Body of pancreas (tissue), 4 donors: ENCODE measurements at regions not wholly inside any gene's neighbourhood (a gene's known extent, or its start where the extent isn't known, plus 50 kb on each side); places are given as distances from the start of the nearest gene placed in this dataset.

Experiments
- ATAC-seq: fragments of 150-250 bp; one replicate; pipeline ENCODE4 v1.9.1; 2016
- DNase-seq, 4 donors: peaks; one replicate each; pipeline ENCODE4 v3.0.0-alpha.2; 2019
- H3K27ac ChIP-seq, 4 donors: fragments of 200-600 bp; sonication (generic); 1 replicate in 3 of 4; 2 replicates in 1 of 4; pipeline versions ENCODE4 v1.5.1 to v1.6.1; 2016 to 2019; ENCODE audit warnings: mild to moderate bottlenecking in 1 of 4, mixed read lengths in 1 of 4, moderate library complexity in 1 of 4
- H3K27me3 ChIP-seq, 2 donors: fragments of 200-600 bp; sonication (generic); one replicate each; pipeline ENCODE4 v1.6.0; 2016; ENCODE audit warnings: mild to moderate bottlenecking in 1 of 2
- H3K36me3 ChIP-seq, 2 donors: fragments of 200-600 bp; sonication (generic); replicated peaks in 1 of 2; 2 replicates each; pipeline ENCODE4 v1.5.1; 2016; ENCODE audit warnings: low read depth in 2 of 2; ENCODE audit not compliant: insufficient read depth in 1 of 2
- H3K4me1 ChIP-seq: fragments of 200-600 bp; sonication (generic); one replicate; pipeline ENCODE4 v1.6.0; 2016
- H3K4me3 ChIP-seq, 2 donors: fragments of 200-600 bp; sonication (generic); 1 replicate in 1 of 2; 2 replicates in 1 of 2; pipeline ENCODE4 v1.5.1; 2016 to 2019
- H3K9me3 ChIP-seq, 3 donors: fragments of 200-600 bp; sonication (generic); 1 replicate in 2 of 3; 2 replicates in 1 of 3; pipeline ENCODE4 v1.5.1; 2016
- POLR2A ChIP-seq, 3 donors: fragments of 450-650 bp; IDR thresholded peaks; one replicate each; pipeline ENCODE4 v1.6.1; 2016; ENCODE audit warnings: antibody characterized with exemption in 3 of 3, mild to moderate bottlenecking in 2 of 3
- WGBS, 2 donors: methylation state at CpG; one replicate each; pipeline ENCODE4 v1.1.5; 2017; 5-methylcytosine and 5-hydroxymethylcytosine counted together
- intact Hi-C: fragments of 100-400 bp; cut with DNase I; formaldehyde crosslinking; loops from one replicate; pipeline ENCODE4 v1.15.1; 2023
- TF ChIP-seq, protein P1 (sequence below), 7 experiments: fragments of 450-650 bp in 4 of 7; fragments of 200-600 bp in 3 of 7; sonication (generic) in 3 of 7; IDR thresholded peaks; one replicate each; pipeline ENCODE4 v1.5.1; 2016 to 2019; ENCODE audit warnings: antibody characterized with exemption in 7 of 7

DNA sequence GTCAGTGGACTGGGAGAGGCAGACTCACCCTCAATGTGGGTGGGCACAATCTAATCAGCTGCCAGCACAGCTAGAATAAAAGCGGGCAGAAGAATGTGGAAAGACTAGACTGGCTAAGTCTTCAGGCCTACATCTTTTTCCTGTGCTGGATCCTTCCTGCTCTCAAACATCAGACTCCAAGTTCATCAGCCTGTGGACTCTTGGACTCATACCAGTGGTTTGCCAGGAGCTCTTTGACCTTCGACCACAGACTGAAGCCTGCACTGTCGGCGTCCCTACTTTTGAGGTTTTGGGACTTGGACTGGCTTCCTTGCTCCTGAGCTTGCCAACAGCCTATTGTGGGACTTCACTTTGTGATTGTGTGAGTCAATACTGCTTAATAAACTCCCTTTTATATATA is 68.0 kb downstream of the CNTN3 start:
- intact Hi-C loops: no loop called here
- Histone ChIP-seq H3K36me3 (no peaks in the 10 kb centered on the region), H3K27ac (no peak overlapping the region), H3K9me3 (no peaks in the 10 kb centered on the region), H3K27me3 (no peaks in the 10 kb centered on the region), H3K4me3 (no peak overlapping the region), H3K4me1 (no peaks in the 10 kb centered on the region)
- peak in 1 of 4 donors; percentile 10 for DNase-seq
- 49 to 62% methylated on average over 4 of the region's 4 CpGs for WGBS, 2 donors
- no peak for ATAC-seq
- TF ChIP-seq, protein P1, sequence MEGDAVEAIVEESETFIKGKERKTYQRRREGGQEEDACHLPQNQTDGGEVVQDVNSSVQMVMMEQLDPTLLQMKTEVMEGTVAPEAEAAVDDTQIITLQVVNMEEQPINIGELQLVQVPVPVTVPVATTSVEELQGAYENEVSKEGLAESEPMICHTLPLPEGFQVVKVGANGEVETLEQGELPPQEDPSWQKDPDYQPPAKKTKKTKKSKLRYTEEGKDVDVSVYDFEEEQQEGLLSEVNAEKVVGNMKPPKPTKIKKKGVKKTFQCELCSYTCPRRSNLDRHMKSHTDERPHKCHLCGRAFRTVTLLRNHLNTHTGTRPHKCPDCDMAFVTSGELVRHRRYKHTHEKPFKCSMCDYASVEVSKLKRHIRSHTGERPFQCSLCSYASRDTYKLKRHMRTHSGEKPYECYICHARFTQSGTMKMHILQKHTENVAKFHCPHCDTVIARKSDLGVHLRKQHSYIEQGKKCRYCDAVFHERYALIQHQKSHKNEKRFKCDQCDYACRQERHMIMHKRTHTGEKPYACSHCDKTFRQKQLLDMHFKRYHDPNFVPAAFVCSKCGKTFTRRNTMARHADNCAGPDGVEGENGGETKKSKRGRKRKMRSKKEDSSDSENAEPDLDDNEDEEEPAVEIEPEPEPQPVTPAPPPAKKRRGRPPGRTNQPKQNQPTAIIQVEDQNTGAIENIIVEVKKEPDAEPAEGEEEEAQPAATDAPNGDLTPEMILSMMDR (IDR thresholded peaks at IDR 0.05): no peak
- TF ChIP-seq POLR2A (IDR thresholded peaks at IDR 0.05): no peak

GRCh38 chr3:74542441-74542840 is 72.0 kb downstream of the CNTN3 start:
- 90 to 92% methylated on average over 2 of the region's 2 CpGs for WGBS, 2 donors
- TF ChIP-seq, protein P1 (IDR thresholded peaks at IDR 0.05): no peak
- TF ChIP-seq POLR2A (IDR thresholded peaks at IDR 0.05): no peak
- Histone ChIP-seq H3K4me1 (no peaks in the 10 kb centered on the region), H3K4me3 (no peak overlapping the region), H3K27ac (no peak overlapping the region), H3K36me3 (no peaks in the 10 kb centered on the region), H3K9me3 (no peaks in the 10 kb centered on the region), H3K27me3 (no peaks in the 10 kb centered on the region)
- intact Hi-C loops: no loop called here
- ATAC-seq (no peak), DNase-seq (no peak)

DNA sequence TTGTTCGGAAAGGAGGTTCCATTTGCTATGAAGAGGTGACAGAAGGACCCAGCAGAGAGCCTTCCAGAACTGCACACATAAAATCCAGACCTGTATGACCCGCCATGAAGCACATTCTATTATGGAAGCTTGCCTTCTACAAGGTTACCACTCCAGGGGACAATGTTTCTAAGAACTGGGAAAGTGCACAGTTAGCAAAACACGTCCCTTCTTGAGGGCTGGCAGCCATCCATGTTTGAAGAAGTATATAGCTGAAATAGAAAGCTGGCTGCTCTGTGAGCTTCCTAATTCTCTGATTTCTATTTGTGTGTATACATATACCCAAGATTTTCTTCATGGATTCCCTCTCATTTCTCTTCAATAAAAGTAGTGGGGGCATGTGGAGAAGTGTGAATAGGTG is 74.6 kb downstream of the CNTN3 start:
- Histone ChIP-seq H3K36me3 (no peaks in the 10 kb centered on the region), H3K4me3 (no peak overlapping the region), H3K27ac (no peak overlapping the region), H3K27me3 (no peaks in the 10 kb centered on the region), H3K4me1 (no peaks in the 10 kb centered on the region), H3K9me3 (no peaks in the 10 kb centered on the region)
- 63 to 78% methylated on average over 3 of the region's 3 CpGs for WGBS, 2 donors
- ATAC-seq (no peak), DNase-seq (peak in 2 of 4 donors; percentile 9 to 18)
- TF ChIP-seq, protein P1 (IDR thresholded peaks at IDR 0.05): no peak
- TF ChIP-seq POLR2A (IDR thresholded peaks at IDR 0.05): no peak
- intact Hi-C loops: no loop called here

DNA sequence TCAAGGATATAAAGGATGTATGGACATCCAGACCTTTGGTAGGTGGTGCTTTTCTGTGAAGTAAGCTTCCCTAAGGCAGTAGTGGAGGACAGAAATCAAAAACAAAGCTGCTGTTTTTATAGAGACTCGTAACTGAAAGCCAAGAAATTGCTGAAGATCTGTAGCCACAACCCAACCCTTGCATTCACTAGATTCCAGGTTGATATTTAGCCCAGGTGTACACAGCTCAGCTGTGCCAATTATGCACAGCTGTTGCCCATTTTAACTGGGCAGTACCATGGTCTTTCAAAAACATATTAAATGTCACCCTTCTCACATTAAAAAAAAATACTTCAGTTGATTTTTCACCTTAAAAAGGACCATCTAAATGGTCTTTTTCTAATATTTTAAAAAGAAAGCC is 75.8 kb downstream of the CNTN3 start:
- intact Hi-C loops: no loop called here
- 22 to 55% methylated on average over 1 of the region's 1 CpG for WGBS, 2 donors
- H3K27me3 ChIP-seq: no peaks in the 10 kb centered on the region
- ATAC-seq: no peak
- no peak for TF ChIP-seq POLR2A (IDR thresholded peaks at IDR 0.05)
- TF ChIP-seq, protein P1 (IDR thresholded peaks at IDR 0.05): no peak
- H3K4me1 ChIP-seq: no peaks in the 10 kb centered on the region
- no peaks in the 10 kb centered on the region for H3K9me3 ChIP-seq
- H3K4me3 ChIP-seq: no peak overlapping the region
- H3K36me3 ChIP-seq: no peaks in the 10 kb centered on the region
- DNase-seq: no peak
- H3K27ac ChIP-seq: no peak overlapping the region

GRCh38 chr3:74537857-74538256 is 76.6 kb downstream of the CNTN3 start:
- H3K27ac ChIP-seq: no peak overlapping the region
- intact Hi-C loops: no loop called here
- no peaks in the 10 kb centered on the region for H3K27me3 ChIP-seq
- H3K4me3 ChIP-seq: no peak overlapping the region
- H3K4me1 ChIP-seq: no peaks in the 10 kb centered on the region
- DNase-seq: no peak
- TF ChIP-seq POLR2A (IDR thresholded peaks at IDR 0.05): no peak
- TF ChIP-seq, protein P1 (IDR thresholded peaks at IDR 0.05): no peak
- H3K36me3 ChIP-seq: no peaks in the 10 kb centered on the region
- no peak for ATAC-seq
- H3K9me3 ChIP-seq: no peaks in the 10 kb centered on the region
- 67 to 90% methylated on average over 2 of the region's 2 CpGs for WGBS, 2 donors
